ENCODE measurements at regions not wholly inside any gene's neighbourhood (a gene's known extent, or its start where the extent isn't known, plus 50 kb on each side); places are given as distances from the start of the nearest gene placed in this dataset.

DNA sequence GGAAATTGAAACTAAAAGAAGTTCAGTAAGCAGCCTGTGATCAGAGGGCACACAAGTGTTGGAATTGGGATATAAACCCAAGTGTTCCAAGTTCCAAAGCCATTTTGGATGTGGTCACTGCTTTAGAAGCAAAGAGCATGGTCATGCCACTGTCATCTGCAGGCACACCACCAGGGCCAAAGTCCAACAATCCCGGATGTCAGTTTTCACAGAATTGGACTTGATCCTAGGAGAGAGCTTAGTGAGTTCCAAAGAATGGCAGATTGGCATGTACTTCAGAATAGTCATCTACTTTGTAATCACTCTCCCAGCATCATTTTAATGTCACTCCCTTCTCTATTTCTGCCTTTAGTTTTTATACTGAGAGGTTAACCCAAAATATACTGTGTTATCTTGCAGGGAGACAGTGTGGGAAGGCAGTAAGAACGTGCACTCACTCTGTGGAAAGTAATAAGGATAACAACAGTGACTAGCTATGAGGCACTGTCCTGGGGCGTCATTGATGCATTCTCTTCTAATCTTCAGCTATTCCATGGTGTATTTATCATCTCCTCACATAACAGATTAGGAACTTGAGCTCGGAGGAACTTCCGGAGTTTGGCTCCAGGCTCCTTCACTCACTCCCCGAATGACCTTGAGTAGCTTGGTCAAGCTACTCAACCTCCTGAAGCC lies 388.0 kb downstream of the ACTL7B start:
- TF ChIP-seq, protein P1, sequence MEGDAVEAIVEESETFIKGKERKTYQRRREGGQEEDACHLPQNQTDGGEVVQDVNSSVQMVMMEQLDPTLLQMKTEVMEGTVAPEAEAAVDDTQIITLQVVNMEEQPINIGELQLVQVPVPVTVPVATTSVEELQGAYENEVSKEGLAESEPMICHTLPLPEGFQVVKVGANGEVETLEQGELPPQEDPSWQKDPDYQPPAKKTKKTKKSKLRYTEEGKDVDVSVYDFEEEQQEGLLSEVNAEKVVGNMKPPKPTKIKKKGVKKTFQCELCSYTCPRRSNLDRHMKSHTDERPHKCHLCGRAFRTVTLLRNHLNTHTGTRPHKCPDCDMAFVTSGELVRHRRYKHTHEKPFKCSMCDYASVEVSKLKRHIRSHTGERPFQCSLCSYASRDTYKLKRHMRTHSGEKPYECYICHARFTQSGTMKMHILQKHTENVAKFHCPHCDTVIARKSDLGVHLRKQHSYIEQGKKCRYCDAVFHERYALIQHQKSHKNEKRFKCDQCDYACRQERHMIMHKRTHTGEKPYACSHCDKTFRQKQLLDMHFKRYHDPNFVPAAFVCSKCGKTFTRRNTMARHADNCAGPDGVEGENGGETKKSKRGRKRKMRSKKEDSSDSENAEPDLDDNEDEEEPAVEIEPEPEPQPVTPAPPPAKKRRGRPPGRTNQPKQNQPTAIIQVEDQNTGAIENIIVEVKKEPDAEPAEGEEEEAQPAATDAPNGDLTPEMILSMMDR (IDR thresholded peaks at IDR 0.05) = no peak
- TF ChIP-seq EP300 (IDR thresholded peaks at IDR 0.05) = no peak
